ENCODE measurements at regions not wholly inside any gene's neighbourhood (a gene's known extent, or its start where the extent isn't known, plus 50 kb on each side); places are given as distances from the start of the nearest gene placed in this dataset.

GRCh38 chr10:55144001-55144400 lies 343.0 kb upstream of the PCDH15 start:
- TF ChIP-seq CTCF (conservative IDR thresholded peaks at IDR 0.05) (no peak), ZFX (IDR thresholded peaks at IDR 0.05) (no peak)

Data from C4-2B (cell line).